Thyroid gland (tissue), 4 donors: ENCODE measurements at regions not wholly inside any gene's neighbourhood (a gene's known extent, or its start where the extent isn't known, plus 50 kb on each side); places are given as distances from the start of the nearest gene placed in this dataset.

Experiments used
- CTCF ChIP-seq, 6 experiments: fragments of 200-600 bp in 3 of 6; fragments of 450-650 bp in 3 of 6; sonication (generic) in 3 of 6; IDR thresholded peaks; one replicate each; pipeline ENCODE4 v1.5.1; 2016 to 2019; ENCODE audit warnings: antibody characterized with exemption in 6 of 6, mild to moderate bottlenecking in 2 of 6, inconsistent platforms in 1 of 6, moderate library complexity in 1 of 6
- POLR2A ChIP-seq, 2 donors: fragments of 450-650 bp; IDR thresholded peaks; one replicate each; pipeline ENCODE4 v1.6.1; 2017; ENCODE audit warnings: antibody characterized with exemption in 2 of 2, mild to moderate bottlenecking in 2 of 2, moderate library complexity in 1 of 2

GRCh38 chr20:39152126-39152525 lies 190.0 kb downstream of the DHX35 start:
- no peak for TF ChIP-seq CTCF (IDR thresholded peaks at IDR 0.05)
- no peak for TF ChIP-seq POLR2A (IDR thresholded peaks at IDR 0.05)
